ENCODE measurements at regions not wholly inside any gene's neighbourhood (a gene's known extent, or its start where the extent isn't known, plus 50 kb on each side); places are given as distances from the start of the nearest gene placed in this dataset.

DNA sequence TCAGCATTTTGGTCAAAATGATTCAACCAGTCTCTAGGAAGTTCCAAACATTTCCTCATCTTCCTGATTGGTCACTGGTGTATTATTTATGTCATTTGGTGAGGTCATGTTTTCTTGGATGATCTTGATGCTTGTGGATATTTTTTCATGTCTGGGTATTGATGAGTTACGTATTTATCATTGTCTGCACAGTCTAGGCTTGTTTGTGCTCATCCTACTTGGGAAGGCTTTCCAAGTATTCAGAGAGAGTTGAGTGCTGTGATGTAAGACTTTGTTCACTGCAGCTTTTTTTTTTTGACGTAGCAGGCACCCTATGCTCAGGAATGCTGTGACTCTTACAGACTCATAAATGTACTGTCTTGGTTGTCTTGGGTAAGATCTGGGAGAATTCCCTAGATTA is 509.5 kb downstream of the SLITRK1 start:
- Histone ChIP-seq H3K9me3 (replicated peaks; ENCODE audit: control insufficient read depth, insufficient read depth, low read length) (peaks cover 8% of the 10 kb centered on the region), H3K9ac (replicated peaks; ENCODE audit: extremely low read depth, insufficient read depth, low read length) (no peak overlapping the region), H4K20me1 (replicated peaks; ENCODE audit: control insufficient read depth, extremely low read depth, insufficient read depth, low read length) (no peaks in the 10 kb centered on the region), H3K79me2 (ENCODE audit: control insufficient read depth, insufficient read depth, low read length) (no peaks in the 10 kb centered on the region), H3K4me2 (ENCODE audit: insufficient read depth, low read length) (no peak overlapping the region), H3K27ac (ENCODE audit: insufficient read depth, low read depth, low read length) (no peak overlapping the region), H3K9me1 (replicated peaks; ENCODE audit: control insufficient read depth, extremely low read depth, insufficient read depth, low read length) (no peaks in the 10 kb centered on the region), H2AFZ (ENCODE audit: low read depth, low read length) (no peak overlapping the region), H3K4me1 (ENCODE audit: control insufficient read depth, extremely low read depth, insufficient read depth, low read length) (no peaks in the 10 kb centered on the region), H3K36me3 (ENCODE audit: control insufficient read depth in 2 of 2, extremely low read depth in 1 of 2, insufficient read depth in 2 of 2, low read length in 2 of 2) (no peaks in the 10 kb centered on the region), H3K4me3 (replicated peaks in 1 of 3; ENCODE audit: insufficient read depth in 1 of 3, low read depth in 1 of 3, low read length in 3 of 3) (no peak overlapping the region), H3K27me3 (ENCODE audit: control insufficient read depth in 2 of 2, insufficient read depth in 2 of 2, low read length in 2 of 2) (no peaks in the 10 kb centered on the region)
- no TSS peak for BruUV-seq (replicated peaks)
- POLR2A ChIA-PET: no interaction called here
- dilution Hi-C loops (cut with MboI; ENCODE audit: extremely low pct_ligation_motif_present, low sequenced_read_pairs) (no loop called here), intact Hi-C loops (cut with micrococcal nuclease) (no loop called here)
- DNase-seq (ENCODE audit: low read depth, low spot score) (no peak), FAIRE-seq (no peak)
- CTCF ChIA-PET: no interaction called here
- TF ChIP-seq MYC (IDR thresholded peaks at IDR 0.05; ENCODE audit: low read depth, low read length) (no peak), JUN (IDR thresholded peaks at IDR 0.05; ENCODE audit: borderline replicate concordance, insufficient read depth, insufficient read length, low read depth) (no peak), FOS (IDR thresholded peaks at IDR 0.05; ENCODE audit: borderline replicate concordance, insufficient read depth, low read length) (no peak), POLR2A (IDR thresholded peaks at IDR 0.05; ENCODE audit: low read depth, low read length) (no peak), GATA2 (IDR thresholded peaks at IDR 0.05; ENCODE audit: insufficient read depth, insufficient read length, low read depth, low read length) (no peak), POLR2AphosphoS5 (IDR thresholded peaks at IDR 0.05; ENCODE audit: insufficient read depth, low read depth, low read length) (no peak), EZH2 (IDR thresholded peaks at IDR 0.05; ENCODE audit: borderline replicate concordance, low read depth, low read length, severe bottlenecking) (no peak)
- TF ChIP-seq, protein P1, sequence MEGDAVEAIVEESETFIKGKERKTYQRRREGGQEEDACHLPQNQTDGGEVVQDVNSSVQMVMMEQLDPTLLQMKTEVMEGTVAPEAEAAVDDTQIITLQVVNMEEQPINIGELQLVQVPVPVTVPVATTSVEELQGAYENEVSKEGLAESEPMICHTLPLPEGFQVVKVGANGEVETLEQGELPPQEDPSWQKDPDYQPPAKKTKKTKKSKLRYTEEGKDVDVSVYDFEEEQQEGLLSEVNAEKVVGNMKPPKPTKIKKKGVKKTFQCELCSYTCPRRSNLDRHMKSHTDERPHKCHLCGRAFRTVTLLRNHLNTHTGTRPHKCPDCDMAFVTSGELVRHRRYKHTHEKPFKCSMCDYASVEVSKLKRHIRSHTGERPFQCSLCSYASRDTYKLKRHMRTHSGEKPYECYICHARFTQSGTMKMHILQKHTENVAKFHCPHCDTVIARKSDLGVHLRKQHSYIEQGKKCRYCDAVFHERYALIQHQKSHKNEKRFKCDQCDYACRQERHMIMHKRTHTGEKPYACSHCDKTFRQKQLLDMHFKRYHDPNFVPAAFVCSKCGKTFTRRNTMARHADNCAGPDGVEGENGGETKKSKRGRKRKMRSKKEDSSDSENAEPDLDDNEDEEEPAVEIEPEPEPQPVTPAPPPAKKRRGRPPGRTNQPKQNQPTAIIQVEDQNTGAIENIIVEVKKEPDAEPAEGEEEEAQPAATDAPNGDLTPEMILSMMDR (IDR thresholded peaks at IDR 0.05; ENCODE audit: extremely low read depth in 1 of 2, insufficient read depth in 1 of 2, low read depth in 1 of 2, low read length in 2 of 2): no peak
- TF ChIP-seq, protein P2, sequence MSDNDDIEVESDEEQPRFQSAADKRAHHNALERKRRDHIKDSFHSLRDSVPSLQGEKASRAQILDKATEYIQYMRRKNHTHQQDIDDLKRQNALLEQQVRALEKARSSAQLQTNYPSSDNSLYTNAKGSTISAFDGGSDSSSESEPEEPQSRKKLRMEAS (IDR thresholded peaks at IDR 0.05; ENCODE audit: insufficient read depth, insufficient read length): no peak

All from endothelial cell of umbilical vein (primary cell).